ENCODE measurements at regions not wholly inside any gene's neighbourhood (a gene's known extent, or its start where the extent isn't known, plus 50 kb on each side); places are given as distances from the start of the nearest gene placed in this dataset.

DNA sequence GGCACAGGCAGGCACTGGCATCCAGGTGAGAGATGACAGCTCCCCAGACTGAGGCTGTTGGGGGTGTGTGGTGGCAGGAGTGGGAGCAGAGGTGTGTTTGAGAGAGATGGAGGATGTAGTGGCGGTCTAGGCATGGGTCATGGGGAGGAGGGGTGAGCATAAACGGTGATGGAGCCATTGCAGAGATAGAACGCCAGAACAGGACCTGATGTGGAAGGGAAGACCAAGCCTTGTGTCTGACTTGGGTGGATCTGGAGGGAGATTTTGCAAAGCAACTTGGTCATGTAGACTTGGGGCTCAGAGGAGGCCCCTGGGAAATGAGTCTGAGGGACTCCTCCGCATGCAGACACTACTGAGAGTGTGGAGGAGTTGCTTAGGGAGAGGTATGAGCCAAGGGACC, 50.0 kb upstream of the CLDN5 start:
- peaks cover 31% of the 10 kb centered on the region for H3K4me1 Mint-ChIP-seq (ENCODE audit: low read depth)
- no peak overlapping the region for H3K27ac Mint-ChIP-seq
- no peak overlapping the region for H3K4me3 Mint-ChIP-seq
- no peak for DNase-seq (ENCODE audit: low spot score)
- H3K9me3 Mint-ChIP-seq = no peaks in the 10 kb centered on the region
- H3K36me3 Mint-ChIP-seq (ENCODE audit: low read depth) = no peaks in the 10 kb centered on the region
- H3K27me3 Mint-ChIP-seq (ENCODE audit: low read depth) = no peaks in the 10 kb centered on the region

DNA sequence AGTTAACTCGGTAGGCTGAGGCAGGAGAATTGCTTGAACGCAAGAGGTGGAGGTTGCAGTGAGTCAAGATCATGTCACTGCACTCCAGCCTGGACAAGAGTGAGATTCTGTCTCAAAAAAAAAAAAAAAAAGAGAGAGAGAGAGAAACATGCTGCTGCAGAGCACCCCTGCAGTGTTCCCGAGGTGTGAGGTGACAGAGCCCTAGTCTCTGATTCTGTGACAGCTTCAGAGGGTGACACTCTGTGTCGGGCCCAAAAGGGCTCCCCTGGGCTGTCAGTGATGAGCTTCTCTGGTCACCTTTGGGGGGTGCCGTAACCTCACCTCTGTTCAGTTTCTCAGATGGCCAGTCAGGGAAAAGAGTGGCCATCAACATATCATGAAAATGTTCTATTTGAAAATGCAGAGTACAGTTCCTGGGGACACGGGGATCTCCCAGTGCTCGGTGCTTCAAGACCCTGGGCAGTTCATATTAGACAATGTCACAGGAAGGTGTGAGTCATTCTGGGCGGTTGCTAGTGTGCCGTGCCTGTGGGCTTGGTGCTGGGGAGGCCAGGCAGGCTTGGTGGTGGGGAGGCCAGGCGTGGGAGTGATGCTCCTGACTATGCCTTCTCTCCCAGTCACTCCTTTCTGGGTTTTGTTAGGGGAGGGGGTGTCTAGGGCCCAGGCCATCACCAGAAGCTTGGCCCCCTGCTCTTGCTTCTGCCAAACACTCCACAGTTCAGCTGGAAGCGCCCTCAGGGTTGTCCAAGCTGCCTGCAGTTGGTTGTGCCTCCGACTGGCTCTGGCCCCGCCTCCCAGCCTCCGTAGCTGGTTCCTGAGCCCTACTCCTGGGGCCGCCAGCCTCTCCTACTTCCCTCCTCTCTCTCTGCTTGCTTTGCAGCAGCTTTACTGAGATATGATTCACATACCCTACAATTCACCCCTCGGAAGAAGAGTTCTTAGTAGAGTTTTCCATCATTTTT, 52.5 kb upstream of the CLDN5 start:
- peak; percentile 83 for DNase-seq (ENCODE audit: low spot score)
- Mint-ChIP-seq H3K4me3 (peak overlapping the region; percentile 59), H3K36me3 (ENCODE audit: low read depth) (no peaks in the 10 kb centered on the region), H3K27ac (peak overlapping the region; percentile 82), H3K27me3 (ENCODE audit: low read depth) (no peaks in the 10 kb centered on the region), H3K4me1 (ENCODE audit: low read depth) (peaks cover 45% of the 10 kb centered on the region), H3K9me3 (no peaks in the 10 kb centered on the region)

DNA sequence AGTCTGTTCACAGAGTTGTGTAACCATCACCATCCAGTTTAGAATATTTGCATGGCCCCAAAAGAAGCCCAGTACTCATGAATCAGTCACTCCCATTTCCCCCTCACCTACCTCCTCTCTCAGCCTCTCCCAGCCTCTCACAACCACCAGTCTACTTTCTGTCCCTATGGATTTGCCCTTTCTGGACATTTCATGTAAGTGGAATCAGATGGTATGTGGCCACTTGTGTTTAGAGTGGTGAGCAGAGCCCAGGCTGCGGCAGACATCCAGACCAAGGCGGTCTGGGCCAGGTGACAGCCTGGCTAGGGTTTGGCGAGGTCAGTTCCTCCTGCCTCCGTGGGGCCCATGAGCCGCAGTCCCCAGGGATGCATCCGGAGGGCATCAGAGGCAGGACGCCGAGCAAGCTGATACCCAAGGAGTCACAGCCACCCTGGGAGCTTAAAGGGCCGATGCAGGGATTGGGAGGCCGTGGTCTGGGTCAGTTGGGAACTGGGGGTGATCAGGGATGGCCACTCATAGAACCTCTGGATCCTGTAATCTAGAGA, 53.3 kb upstream of the CLDN5 start:
- Mint-ChIP-seq H3K9me3 (no peaks in the 10 kb centered on the region), H3K36me3 (ENCODE audit: low read depth) (no peaks in the 10 kb centered on the region), H3K27ac (peak overlapping the region; percentile 86), H3K4me1 (ENCODE audit: low read depth) (peaks cover 45% of the 10 kb centered on the region), H3K4me3 (peak overlapping the region; percentile 59), H3K27me3 (ENCODE audit: low read depth) (no peaks in the 10 kb centered on the region)
- DNase-seq (ENCODE audit: low spot score) = no peak

DNA sequence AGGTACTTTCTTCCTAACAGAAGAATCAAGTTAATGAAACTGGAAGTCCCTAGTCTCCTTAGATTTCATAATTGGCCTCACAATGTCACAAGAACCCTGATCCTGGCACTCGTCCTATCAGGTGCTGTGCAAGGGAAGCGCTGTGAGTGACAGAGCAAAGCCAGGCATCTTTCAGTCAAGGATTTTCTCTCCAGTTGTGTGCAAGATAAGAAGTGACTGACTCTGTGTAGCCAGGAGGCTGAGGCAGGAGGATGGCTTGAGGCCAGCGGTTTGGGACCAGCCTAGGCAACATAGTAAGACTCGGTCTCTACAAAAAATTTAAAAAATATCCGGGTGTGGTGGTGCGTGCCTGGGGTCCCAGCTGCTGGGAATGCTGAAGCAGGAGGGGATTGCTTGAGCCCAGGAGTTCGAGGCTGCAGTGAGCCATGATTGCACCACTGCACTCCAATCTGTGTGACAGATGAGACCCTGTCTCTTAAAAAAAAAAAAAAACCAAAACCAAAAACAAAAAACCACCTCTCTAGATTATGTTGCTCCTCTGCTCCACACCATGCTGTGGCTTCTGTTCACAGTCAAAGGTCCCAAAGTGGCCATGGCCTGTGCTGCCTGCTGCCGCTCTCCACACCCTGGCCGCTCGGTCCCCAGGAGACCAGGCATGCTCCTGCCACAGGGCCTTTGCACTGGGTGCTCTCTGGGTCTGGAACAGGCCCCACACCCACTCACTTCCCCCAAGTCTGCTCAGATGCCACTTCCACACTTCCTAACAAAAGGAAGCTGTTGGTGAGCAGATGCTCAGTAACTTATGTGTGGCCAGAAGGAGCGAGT, 54.2 kb upstream of the CLDN5 start:
- H3K27ac Mint-ChIP-seq = peak overlapping the region; percentile 86
- H3K36me3 Mint-ChIP-seq (ENCODE audit: low read depth) = no peaks in the 10 kb centered on the region
- no peak for DNase-seq (ENCODE audit: low spot score)
- peak overlapping the region; percentile 17 for H3K4me3 Mint-ChIP-seq
- H3K4me1 Mint-ChIP-seq (ENCODE audit: low read depth) = peaks cover 45% of the 10 kb centered on the region
- no peaks in the 10 kb centered on the region for H3K27me3 Mint-ChIP-seq (ENCODE audit: low read depth)
- H3K9me3 Mint-ChIP-seq = no peaks in the 10 kb centered on the region

DNA sequence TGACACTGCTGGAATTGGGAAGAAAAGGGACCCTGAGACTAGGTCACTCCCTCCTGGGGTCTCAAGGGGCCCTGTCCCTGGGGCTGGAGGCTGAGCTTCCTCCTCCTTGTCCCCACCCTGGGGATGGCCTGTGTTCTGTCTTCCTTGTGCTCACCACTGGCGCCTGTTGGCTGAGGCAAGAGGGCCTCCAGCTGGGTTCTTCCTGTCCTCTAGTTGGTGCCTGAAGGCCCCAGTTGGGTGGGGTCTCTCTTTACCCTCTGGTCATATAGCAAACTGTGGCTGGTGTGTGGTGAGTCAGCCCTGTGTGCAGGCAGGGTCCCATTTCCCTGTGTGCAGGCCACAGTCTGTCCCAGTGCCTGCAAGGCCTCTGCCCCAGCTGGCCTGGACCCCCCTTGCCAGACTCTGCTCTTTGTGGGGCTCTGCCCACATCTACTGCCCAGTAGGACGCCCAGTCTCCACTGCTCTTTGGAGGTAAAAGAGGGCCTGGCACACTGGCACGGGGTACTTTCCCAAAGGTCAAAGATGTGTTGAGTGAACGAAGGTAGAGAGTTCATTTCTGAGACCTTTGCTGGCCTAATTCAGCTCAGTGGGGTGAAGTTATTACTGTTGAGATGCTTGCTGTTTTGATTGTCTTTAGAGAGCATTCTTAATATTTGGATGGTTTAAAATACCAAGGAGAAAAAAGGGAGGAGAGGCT, 55.1 kb upstream of the CLDN5 start:
- DNase-seq (ENCODE audit: low spot score) = no peak
- no peaks in the 10 kb centered on the region for H3K9me3 Mint-ChIP-seq
- H3K27me3 Mint-ChIP-seq (ENCODE audit: low read depth) = no peaks in the 10 kb centered on the region
- peak overlapping the region; percentile 86 for H3K27ac Mint-ChIP-seq
- no peaks in the 10 kb centered on the region for H3K36me3 Mint-ChIP-seq (ENCODE audit: low read depth)
- peaks cover 45% of the 10 kb centered on the region for H3K4me1 Mint-ChIP-seq (ENCODE audit: low read depth)
- H3K4me3 Mint-ChIP-seq = peak overlapping the region; percentile 56

DNA sequence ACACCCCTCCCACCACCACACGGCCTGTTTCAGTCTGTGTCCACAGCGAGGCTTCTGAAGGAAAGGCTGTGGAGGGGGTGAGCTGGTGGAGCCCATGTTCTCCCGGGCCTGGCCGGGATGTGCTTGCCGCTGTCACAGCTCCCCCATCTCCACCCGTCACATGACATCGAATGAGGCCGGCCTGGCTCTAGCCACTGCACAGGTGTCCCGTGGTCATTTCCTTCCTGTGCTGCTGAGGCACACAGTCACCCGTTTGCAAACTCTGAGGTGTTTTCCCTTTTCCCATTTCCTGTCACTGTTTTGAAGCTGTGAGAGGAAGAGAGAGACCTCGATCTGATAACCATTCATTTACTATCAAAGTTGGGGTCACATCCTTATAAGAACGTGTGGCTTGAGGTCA, 55.7 kb upstream of the CLDN5 start:
- peaks cover 45% of the 10 kb centered on the region for H3K4me1 Mint-ChIP-seq (ENCODE audit: low read depth)
- peak; percentile 57 for DNase-seq (ENCODE audit: low spot score)
- no peaks in the 10 kb centered on the region for H3K36me3 Mint-ChIP-seq (ENCODE audit: low read depth)
- H3K27ac Mint-ChIP-seq = peak overlapping the region; percentile 86
- H3K4me3 Mint-ChIP-seq = peak overlapping the region; percentile 56
- H3K9me3 Mint-ChIP-seq = no peaks in the 10 kb centered on the region
- H3K27me3 Mint-ChIP-seq (ENCODE audit: low read depth) = no peaks in the 10 kb centered on the region

DNA sequence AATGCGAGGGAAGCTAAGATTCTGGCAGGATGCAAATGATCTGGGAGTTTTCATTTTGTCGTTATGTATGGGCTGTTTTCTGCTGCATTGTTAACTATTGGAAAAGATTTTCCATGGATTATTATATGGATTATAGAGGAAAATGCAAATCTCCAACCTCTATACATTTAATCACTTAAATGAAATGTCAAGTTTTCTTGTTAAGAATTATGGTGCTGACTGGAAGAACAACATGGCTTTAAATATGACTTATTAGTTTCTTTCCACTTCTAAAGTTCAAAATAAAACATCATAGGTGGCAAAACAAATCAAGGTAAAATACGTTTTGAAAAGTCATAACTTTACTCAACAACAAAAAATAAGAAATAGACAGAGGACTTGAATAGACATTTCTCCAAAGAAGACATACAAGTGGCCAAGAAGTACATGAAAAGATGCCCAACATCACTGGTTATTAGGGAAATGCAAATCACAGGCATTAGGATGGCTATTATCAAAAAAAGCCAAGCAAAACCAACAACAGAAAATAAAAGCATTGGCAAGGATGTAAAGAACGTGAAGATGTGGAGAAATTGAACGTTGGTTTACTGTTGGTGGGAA, 56.2 kb upstream of the CLDN5 start:
- Mint-ChIP-seq H3K27me3 (ENCODE audit: low read depth) (no peaks in the 10 kb centered on the region), H3K27ac (peak overlapping the region; percentile 86), H3K36me3 (ENCODE audit: low read depth) (no peaks in the 10 kb centered on the region), H3K4me3 (peak overlapping the region; percentile 56), H3K9me3 (no peaks in the 10 kb centered on the region), H3K4me1 (ENCODE audit: low read depth) (peaks cover 45% of the 10 kb centered on the region)
- no peak for DNase-seq (ENCODE audit: low spot score)

DNA sequence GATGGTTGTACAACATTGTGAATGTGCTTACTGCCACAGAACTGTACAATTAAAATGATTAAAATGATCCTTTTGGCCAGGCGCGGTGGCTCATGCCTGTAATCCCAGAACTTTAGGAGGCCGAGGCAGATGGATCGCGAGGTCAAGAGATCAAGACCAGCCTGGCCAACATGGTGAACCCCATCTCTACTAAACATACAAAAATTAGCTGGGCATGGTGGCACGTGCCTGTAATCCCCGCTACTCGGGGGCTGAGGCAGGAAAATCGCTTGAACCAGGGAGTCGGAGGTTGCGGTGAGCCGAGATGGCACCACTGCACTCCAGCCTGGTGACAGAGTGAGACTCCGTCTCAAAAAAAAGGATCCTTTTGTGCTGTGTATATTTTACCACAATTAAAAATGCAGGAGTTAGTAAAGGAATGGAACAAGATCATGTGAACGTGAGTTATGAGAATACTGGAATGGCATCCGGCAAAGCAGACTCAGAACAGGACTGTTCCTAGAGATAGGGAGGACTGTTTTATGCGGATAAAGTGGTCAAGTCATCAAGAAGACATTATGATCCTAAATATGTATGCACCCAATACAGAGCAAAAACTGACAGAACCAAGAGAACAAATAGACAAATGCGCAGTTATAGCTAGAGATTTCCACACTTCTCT, 58.0 kb upstream of the CLDN5 start:
- H3K36me3 Mint-ChIP-seq (ENCODE audit: low read depth) = no peaks in the 10 kb centered on the region
- H3K4me1 Mint-ChIP-seq (ENCODE audit: low read depth) = peaks cover 35% of the 10 kb centered on the region
- H3K27me3 Mint-ChIP-seq (ENCODE audit: low read depth) = no peaks in the 10 kb centered on the region
- no peak overlapping the region for H3K27ac Mint-ChIP-seq
- no peaks in the 10 kb centered on the region for H3K9me3 Mint-ChIP-seq
- H3K4me3 Mint-ChIP-seq = no peak overlapping the region
- no peak for DNase-seq (ENCODE audit: low spot score)

DNA sequence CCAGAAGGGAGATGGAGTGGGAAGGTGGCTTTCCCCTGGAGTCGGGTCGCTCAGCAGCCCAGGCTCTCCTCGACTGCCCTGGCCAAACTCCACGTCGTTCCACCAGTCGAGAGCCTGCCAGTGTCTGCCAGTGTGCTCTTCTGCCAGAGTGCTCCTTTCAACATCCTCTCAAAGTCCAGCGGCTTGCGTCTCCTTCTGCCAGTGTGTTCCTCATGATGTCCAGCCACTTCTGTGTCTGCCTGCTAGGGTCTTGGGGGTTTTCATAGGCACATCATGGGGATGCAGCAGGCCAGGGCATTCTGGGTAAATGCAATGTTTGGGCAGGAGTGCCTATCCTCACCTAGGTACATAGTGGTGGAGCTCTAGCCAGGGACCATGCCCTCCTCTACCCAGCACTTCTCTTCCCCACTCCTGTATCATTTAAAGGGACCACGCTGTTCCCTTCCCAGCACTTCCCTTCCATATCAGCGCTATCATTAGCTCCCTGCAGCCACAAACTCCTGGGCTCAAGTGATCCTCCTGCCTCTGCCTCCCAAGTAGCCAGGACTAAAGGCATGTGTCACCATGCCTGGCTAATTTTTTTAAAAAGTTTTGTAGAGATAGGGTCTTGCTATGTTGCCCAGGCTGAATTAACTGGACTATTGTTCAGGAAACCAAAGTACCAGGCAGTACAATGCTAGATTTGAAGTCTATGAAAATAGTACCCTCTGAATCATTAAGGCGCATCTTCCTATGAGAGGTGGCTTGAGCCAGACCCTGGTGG, 62.9 kb upstream of the CLDN5 start:
- no peak overlapping the region for H3K4me3 Mint-ChIP-seq
- no peaks in the 10 kb centered on the region for H3K9me3 Mint-ChIP-seq
- H3K27me3 Mint-ChIP-seq (ENCODE audit: low read depth) = peaks cover 3% of the 10 kb centered on the region
- no peak for DNase-seq (ENCODE audit: low spot score)
- no peak overlapping the region for H3K27ac Mint-ChIP-seq
- no peaks in the 10 kb centered on the region for H3K4me1 Mint-ChIP-seq (ENCODE audit: low read depth)
- H3K36me3 Mint-ChIP-seq (ENCODE audit: low read depth) = no peaks in the 10 kb centered on the region

DNA sequence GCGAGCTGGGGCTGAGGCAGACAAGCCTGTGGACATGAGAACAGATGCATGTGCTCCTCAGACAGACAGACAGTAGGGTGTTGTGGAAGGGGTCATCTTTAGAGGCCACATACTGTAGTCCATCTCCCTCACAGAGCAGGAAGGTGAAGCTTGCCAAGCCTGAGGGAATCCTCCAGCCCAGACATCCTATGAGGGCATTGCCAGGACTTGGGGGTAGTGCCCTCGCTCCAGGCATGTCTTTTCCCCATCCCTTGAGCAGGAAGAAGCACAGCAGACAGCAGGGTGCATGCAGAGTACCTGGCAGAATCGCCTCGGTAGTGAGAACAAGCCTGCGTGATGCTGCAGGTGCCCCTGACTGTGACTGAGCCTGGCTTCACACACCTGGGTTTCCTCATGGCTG, 66.5 kb upstream of the CLDN5 start:
- Mint-ChIP-seq H3K4me3 (no peak overlapping the region), H3K27me3 (ENCODE audit: low read depth) (peaks cover 3% of the 10 kb centered on the region), H3K4me1 (ENCODE audit: low read depth) (peaks cover 2% of the 10 kb centered on the region), H3K9me3 (no peaks in the 10 kb centered on the region), H3K27ac (no peak overlapping the region), H3K36me3 (ENCODE audit: low read depth) (no peaks in the 10 kb centered on the region)
- no peak for DNase-seq (ENCODE audit: low spot score)

DNA sequence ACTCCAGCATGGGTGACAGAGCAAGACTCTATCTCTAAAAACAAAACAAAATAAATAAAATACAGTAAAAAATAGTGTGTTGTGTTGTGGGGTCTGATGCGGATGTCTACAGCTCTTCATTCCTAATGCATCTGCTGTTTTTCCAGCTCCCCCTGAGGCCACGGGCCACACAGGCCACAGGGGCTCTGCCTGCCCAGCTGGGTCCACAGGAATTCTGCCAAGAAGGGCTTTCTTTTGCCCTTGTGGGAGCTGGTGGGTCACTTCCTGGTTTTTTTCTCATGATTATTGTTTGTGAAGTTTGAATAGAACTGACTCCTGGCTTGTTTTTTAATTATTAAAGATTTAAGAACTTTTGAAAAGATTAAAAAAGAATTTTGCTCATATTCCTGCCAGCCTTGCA, 67.4 kb upstream of the CLDN5 start:
- Mint-ChIP-seq H3K36me3 (ENCODE audit: low read depth) (no peaks in the 10 kb centered on the region), H3K27me3 (ENCODE audit: low read depth) (peaks cover 3% of the 10 kb centered on the region), H3K27ac (no peak overlapping the region), H3K4me1 (ENCODE audit: low read depth) (peaks cover 2% of the 10 kb centered on the region), H3K4me3 (no peak overlapping the region), H3K9me3 (no peaks in the 10 kb centered on the region)
- no peak for DNase-seq (ENCODE audit: low spot score)

DNA sequence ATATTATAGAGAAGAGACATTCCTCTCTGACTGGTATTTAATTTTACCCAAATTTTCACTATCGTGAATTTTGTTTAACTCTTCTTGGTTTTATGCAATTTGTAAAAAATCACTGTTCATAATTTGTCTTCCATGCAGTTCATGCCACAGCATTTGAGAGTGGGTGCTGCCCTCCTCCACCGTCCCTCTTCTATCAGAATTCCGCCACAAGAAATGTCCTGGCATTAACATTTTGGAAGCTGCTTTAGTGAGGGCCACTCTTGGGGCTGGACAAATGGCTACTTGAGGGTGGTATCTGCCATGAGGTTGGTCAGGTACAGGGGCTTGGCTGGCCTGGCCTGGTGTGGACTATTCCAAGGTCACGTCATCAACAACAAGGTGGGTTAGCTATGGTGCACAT, 68.3 kb upstream of the CLDN5 start:
- H3K27ac Mint-ChIP-seq = no peak overlapping the region

More for the DNA sequence above, 68.3 kb upstream of the CLDN5 start:
- no peaks in the 10 kb centered on the region for H3K9me3 Mint-ChIP-seq
- H3K27me3 Mint-ChIP-seq (ENCODE audit: low read depth) = peaks cover 3% of the 10 kb centered on the region
- peaks cover 7% of the 10 kb centered on the region for H3K4me1 Mint-ChIP-seq (ENCODE audit: low read depth)
- no peak for DNase-seq (ENCODE audit: low spot score)
- no peak overlapping the region for H3K4me3 Mint-ChIP-seq
- H3K36me3 Mint-ChIP-seq (ENCODE audit: low read depth) = no peaks in the 10 kb centered on the region
